OCI-LY7 (cell line): ENCODE measurements at regions not wholly inside any gene's neighbourhood (a gene's known extent, or its start where the extent isn't known, plus 50 kb on each side); places are given as distances from the start of the nearest gene placed in this dataset.

ENCODE experiments used
- EZH2phosphoT487 ChIP-seq: fragments of 200-600 bp; sonication (generic); IDR thresholded peaks from 2 replicates; pipeline ENCODE4 v1.6.1; 2018; ENCODE audit warnings: low read depth, borderline replicate concordance, mild to moderate bottlenecking, mixed run types, antibody characterized with exemption, low read length, moderate library complexity, mixed read lengths
- TF ChIP-seq, protein P1 (sequence below): fragments of 200-600 bp; sonication (generic); conservative IDR thresholded peaks from 2 replicates; pipeline ENCODE4 v1.5.1; 2014; ENCODE audit warnings: mild to moderate bottlenecking, antibody characterized with exemption, low read length, moderate library complexity, mixed read lengths

GRCh38 chr20:51259455-51259854 is 236.5 kb upstream of the KCNG1 start:
- TF ChIP-seq, protein P1, sequence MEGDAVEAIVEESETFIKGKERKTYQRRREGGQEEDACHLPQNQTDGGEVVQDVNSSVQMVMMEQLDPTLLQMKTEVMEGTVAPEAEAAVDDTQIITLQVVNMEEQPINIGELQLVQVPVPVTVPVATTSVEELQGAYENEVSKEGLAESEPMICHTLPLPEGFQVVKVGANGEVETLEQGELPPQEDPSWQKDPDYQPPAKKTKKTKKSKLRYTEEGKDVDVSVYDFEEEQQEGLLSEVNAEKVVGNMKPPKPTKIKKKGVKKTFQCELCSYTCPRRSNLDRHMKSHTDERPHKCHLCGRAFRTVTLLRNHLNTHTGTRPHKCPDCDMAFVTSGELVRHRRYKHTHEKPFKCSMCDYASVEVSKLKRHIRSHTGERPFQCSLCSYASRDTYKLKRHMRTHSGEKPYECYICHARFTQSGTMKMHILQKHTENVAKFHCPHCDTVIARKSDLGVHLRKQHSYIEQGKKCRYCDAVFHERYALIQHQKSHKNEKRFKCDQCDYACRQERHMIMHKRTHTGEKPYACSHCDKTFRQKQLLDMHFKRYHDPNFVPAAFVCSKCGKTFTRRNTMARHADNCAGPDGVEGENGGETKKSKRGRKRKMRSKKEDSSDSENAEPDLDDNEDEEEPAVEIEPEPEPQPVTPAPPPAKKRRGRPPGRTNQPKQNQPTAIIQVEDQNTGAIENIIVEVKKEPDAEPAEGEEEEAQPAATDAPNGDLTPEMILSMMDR: no peak
- TF ChIP-seq EZH2phosphoT487: no peak
